ENCODE measurements at regions not wholly inside any gene's neighbourhood (a gene's known extent, or its start where the extent isn't known, plus 50 kb on each side); places are given as distances from the start of the nearest gene placed in this dataset.

DNA sequence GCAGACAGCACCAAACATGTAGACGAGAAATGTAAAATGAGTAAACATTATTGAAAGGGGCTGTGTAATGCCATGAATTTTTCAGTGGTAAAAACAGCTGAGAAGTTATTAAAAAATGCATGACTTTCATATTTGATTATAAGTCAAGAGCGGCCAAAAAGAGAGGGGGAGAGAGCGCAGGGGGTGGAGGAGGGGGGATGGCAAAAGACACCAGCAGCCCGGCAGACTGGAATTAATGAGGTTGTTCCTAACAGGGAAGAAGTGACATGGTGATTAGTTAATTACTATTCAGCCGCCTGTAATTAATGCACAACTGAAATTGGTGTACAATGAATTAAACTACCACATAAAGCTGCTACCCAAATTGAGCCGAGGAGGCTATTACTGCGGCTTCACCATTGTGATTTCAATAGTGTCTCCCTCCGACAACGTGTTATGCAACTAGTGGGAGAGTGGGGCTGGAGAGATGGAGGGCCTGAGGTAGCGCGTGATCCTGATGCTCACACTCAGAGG, 89.1 kb upstream of the VSTM2B start:
- Histone ChIP-seq H3K36me3 (ENCODE audit: control insufficient read depth, insufficient read depth, low read length) (no peaks in the 10 kb centered on the region), H3K27me3 (replicated peaks; ENCODE audit: control insufficient read depth, insufficient read depth, low read length) (no peaks in the 10 kb centered on the region), H3K4me3 (replicated peaks; ENCODE audit: low read depth, low read length) (no peak overlapping the region)
- TF ChIP-seq CTCF (IDR thresholded peaks at IDR 0.05; ENCODE audit: insufficient read depth, low read length, poor library complexity, severe bottlenecking), result no peak
- DNase-seq (ENCODE audit: extremely low read depth, insufficient read length), result no peak

GRCh38 chr19:29439021-29439420, 86.8 kb upstream of the VSTM2B start:
- no peak for TF ChIP-seq CTCF (IDR thresholded peaks at IDR 0.05; ENCODE audit: insufficient read depth, low read length, poor library complexity, severe bottlenecking)
- no peaks in the 10 kb centered on the region for H3K27me3 ChIP-seq (replicated peaks; ENCODE audit: control insufficient read depth, insufficient read depth, low read length)
- H3K36me3 ChIP-seq (ENCODE audit: control insufficient read depth, insufficient read depth, low read length), result no peaks in the 10 kb centered on the region
- DNase-seq (ENCODE audit: extremely low read depth, insufficient read length), result no peak
- H3K4me3 ChIP-seq (replicated peaks; ENCODE audit: low read depth, low read length), result no peak overlapping the region

DNA sequence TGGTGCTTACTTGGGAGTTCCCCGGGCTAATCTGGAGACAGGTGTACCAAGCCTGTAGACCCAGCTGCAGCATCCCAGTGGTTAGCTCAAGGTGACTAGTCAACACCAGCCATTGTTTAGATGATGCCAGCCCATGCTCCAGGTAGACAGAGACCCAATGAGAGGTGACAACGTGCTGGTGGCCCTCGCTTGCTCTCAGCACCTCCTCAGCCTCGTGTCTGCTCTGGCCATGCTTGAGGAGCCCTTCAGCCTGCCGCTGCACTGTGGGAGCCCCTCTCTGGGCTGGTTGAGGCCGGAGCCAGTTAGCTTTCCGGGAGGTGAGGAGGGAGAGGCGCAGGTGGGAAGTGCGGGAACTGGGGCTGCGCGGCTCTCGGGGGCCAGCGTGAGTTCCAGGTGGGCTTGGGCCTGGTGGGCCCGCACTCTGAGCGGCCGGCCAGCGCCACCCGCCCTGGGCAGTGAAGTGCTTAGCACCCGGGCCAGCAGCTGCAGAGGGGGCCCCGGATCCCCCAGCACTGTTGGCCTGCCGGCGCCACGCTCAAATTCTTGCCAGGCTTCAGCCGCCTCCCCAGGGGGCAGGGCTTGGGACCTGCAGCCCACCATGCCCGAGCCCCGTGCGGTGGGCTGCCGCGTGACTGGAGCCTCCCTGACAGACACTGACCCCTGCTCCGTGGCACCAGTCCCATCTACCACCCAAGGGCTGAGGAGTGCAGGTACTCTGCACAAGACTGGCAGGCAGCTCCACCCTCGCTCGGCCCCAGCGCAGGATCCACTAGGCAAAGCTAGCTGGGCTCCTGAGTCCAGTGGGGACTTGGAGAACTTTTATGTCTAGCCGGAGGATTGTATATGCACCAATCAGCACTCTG, 85.9 kb upstream of the VSTM2B start:
- Histone ChIP-seq H3K36me3 (ENCODE audit: control insufficient read depth, insufficient read depth, low read length) (no peaks in the 10 kb centered on the region), H3K4me3 (replicated peaks; ENCODE audit: low read depth, low read length) (no peak overlapping the region), H3K27me3 (replicated peaks; ENCODE audit: control insufficient read depth, insufficient read depth, low read length) (no peaks in the 10 kb centered on the region)
- TF ChIP-seq CTCF (IDR thresholded peaks at IDR 0.05; ENCODE audit: insufficient read depth, low read length, poor library complexity, severe bottlenecking), result no peak
- no peak for DNase-seq (ENCODE audit: extremely low read depth, insufficient read length)

- Histone ChIP-seq H3K27me3 (replicated peaks; ENCODE audit: control insufficient read depth, insufficient read depth, low read length) (no peaks in the 10 kb centered on the region), H3K4me3 (replicated peaks; ENCODE audit: low read depth, low read length) (no peak overlapping the region), H3K36me3 (ENCODE audit: control insufficient read depth, insufficient read depth, low read length) (no peaks in the 10 kb centered on the region)
- no peak for DNase-seq (ENCODE audit: extremely low read depth, insufficient read length)
- no peak for TF ChIP-seq CTCF (IDR thresholded peaks at IDR 0.05; ENCODE audit: insufficient read depth, low read length, poor library complexity, severe bottlenecking)
Measured at GRCh38 chr19:29442094-29442493, 83.7 kb upstream of the VSTM2B start.

- H3K4me3 ChIP-seq (replicated peaks; ENCODE audit: low read depth, low read length), result no peak overlapping the region
- TF ChIP-seq CTCF (IDR thresholded peaks at IDR 0.05; ENCODE audit: insufficient read depth, low read length, poor library complexity, severe bottlenecking), result no peak
- no peak for DNase-seq (ENCODE audit: extremely low read depth, insufficient read length)
- no peaks in the 10 kb centered on the region for H3K36me3 ChIP-seq (ENCODE audit: control insufficient read depth, insufficient read depth, low read length)
- no peaks in the 10 kb centered on the region for H3K27me3 ChIP-seq (replicated peaks; ENCODE audit: control insufficient read depth, insufficient read depth, low read length)
Measured at GRCh38 chr19:29442910-29443309, 82.9 kb upstream of the VSTM2B start.
